Activated CD4-positive, alpha-beta T cell treated with anti-CD3 and anti-CD28 coated beads for 24 hours (primary cell): ENCODE measurements at regions not wholly inside any gene's neighbourhood (a gene's known extent, or its start where the extent isn't known, plus 50 kb on each side); places are given as distances from the start of the nearest gene placed in this dataset.
"Not testable (repeated sequence)": the region's sequence is repeated elsewhere in the genome, so short reads cannot be mapped to it uniquely, and the experiment has no call there.

ENCODE experiments used
- DNase-seq, 2 donors: peaks; one replicate each; pipeline ENCODE4 v3.0.0-alpha.2; 2020; ENCODE audit warnings: low read depth in 2 of 2

DNA sequence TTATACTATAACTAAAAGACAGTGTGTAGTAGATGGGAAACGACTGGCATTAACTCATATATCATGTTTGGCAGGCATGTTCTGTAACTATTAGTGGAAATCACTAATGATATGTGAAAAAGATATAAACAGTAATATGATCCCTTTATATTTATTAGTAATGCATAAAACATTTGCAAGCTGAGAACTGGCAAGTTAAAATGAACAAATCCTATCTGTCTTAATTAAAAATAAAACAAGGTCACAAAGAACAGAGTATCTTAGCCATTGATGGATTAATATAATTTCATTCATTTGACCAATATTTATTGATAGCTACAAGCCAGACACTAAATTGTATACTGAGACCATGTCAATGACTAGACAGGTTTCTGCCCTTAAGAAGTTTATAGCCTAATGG lies 154.5 kb downstream of the CRPPA start:
- DNase-seq, result no peak

DNA sequence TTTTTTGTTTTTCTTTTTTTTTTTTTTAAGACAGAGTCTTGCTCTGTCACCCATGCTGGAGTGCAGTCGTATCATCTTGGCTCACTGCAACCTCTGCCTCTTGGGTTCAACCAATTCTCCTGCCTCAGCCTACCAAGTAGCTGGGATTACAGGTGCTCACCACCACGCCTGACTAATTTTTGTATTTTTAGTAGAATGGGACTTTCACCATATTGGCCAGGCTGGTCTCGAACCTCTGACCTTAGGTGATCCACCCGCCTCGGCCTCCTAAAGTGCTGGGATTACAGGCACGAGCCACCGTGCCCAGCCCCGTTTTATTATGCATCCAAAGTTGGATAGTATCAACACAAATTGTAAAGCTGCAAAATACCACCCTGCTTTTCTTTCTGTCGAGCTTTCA lies 154.9 kb downstream of the CRPPA start:
- DNase-seq, result not testable (repeated sequence)

DNA sequence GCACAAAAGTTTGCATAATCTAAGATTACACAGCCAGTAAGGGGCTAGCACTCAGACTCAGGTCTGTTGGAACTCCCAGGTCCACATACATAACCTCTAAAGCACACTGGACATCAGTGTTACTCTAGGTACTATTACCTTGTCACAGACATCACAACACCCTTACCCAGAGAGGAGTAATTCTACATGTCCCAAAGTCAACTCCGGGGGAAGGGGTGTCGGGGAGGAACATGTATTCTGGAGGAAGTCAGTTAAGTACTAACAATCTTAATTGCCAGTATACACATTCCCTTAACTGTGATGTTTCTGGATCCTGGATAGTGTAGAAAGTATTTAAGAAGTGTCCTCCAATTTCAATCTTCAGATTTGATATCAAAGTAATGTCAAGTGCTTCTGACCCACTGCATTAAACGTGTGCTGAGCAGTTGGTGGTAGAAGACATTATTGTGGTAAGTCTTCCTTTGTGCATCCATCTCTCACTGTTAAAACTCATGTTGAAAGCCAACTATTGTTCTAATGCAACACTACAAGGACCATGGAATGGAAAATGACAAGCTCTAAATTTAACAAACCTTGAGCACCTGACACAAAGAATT lies 155.4 kb downstream of the CRPPA start:
- DNase-seq, result no peak

DNA sequence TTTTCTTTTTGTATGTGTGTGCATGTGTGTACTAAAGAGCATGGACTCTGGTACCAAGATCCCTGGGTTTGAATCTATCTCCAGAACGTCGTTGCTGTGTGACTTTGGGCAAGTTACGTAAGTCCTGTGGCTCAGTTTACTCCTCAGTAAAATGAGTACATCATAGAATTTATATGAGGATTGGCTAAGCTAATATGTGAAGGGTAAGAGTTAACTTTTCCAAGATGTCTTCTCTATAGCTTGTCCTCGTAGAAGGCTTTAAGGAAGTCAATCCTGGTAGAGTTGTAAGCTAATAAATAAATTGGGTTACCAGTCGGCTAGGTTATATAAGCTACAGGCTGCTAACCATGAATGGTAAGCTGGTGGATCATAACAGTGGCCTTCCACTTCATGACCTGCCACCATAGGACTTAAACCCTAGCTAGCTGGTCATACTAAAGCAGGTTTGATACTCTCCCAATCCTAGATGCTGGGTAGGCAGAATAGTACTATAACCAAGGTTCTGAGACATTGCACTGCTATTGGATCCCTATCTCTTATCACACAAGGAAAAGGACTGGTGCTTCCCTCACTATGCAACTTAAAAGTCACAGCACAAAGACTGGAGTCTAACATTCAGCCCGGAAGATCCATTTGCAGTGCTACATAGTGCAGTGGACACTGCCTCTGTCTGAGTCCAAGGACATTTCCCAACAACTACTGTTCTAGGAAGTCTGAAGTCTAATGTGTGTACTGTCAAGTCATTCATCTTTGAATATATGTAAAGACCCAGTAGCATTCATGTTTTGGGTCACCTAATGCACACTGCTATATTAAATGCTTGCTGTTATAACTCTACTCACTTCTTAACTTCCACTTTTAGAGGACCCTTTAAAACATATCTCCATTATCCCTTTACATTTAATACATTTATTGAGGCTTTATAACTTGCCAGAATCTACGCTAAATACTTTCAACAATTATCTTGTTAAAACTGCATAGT lies 156.2 kb downstream of the CRPPA start:
- DNase-seq, result no peak

DNA sequence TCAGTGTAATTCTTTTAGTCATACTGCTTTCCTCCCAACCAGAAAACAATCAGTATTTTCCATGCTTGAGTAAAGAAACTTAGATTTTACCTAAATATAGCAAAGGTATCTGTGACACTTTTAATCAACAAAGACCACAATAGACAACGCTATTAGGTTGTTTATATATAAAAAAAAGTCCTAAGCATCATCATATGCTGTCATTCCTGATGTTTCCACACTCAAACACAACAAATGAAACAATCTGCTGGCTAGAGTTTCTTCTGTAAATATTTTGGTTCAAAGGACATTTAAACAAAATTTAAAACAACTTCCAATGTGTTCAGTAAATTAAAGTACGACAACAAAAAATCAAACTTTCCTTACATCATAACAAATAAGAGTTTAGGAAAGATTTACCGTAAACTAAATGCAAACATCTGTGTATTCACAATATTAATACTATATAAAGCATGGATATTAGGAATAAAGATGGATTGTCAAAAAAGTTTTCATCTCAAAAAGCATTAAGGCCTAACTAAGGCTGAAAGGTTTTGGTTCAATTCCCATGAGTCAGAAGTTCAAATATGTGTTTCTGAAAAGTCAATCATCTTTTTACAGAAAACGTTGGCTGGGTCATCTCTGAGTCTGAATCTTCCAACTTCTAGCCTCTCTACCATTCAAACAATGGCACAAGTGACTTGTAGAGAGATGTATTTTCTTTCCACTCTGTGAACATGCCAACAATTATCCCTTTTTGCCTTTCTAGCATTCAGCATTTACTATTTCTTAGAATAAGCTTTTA lies 157.1 kb downstream of the CRPPA start:
- DNase-seq, result no peak

DNA sequence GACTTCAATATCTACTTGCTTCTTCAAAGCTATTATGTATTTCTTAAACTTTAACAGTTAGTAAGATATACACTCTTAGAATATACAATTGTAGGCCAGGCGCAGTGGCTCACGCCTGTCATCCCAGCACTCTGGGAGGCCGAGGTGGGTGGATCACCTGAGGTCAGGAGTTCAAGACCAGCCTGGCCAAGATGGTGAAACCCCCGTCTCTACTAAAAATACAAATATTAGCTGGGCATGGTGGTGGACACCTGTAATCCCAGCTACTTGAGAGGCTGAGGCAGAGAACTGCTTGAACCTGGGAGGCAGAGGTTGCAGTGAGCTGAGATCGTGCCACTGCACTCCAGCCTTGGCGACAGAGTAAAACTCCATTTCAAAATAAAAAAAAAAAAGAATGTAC lies 158.0 kb downstream of the CRPPA start:
- DNase-seq, result not testable (repeated sequence)

DNA sequence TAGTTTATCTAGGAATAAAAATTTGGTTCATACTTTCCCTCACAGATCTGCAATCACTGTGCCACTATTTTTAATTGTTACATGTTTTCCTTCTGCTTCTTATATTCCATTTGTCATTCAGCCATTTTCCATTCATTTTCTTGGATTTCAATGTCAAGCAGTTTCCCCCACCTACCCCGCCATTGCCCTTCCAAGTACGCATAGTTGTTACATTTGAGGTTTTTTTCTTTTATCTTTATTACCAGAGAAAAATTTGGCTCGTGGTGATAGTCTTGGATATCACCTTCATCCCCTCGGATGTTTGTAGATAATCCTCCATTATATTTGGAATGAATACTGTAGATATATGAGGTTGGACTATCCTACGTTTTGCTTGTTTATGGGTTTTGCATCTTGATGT lies 159.7 kb downstream of the CRPPA start:
- no peak for DNase-seq

DNA sequence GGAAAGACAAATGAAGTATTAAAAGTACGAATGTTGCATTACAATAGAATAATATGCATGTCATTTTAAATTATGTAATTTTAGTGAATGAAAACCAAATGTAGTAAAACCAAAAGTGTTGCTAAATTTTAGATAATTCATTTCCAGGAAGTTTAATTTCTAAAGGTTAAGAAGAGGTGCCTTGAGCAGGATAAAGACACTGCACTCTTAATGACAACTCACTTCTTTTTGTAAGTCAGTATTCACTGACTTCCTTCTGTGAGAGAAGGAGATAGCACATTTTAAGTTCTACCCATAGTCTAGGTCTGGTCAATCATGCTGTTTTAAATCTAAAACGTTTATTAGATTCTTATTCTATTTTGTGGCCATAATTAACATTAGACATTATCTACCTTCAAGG lies 160.2 kb downstream of the CRPPA start:
- DNase-seq, result no peak

DNA sequence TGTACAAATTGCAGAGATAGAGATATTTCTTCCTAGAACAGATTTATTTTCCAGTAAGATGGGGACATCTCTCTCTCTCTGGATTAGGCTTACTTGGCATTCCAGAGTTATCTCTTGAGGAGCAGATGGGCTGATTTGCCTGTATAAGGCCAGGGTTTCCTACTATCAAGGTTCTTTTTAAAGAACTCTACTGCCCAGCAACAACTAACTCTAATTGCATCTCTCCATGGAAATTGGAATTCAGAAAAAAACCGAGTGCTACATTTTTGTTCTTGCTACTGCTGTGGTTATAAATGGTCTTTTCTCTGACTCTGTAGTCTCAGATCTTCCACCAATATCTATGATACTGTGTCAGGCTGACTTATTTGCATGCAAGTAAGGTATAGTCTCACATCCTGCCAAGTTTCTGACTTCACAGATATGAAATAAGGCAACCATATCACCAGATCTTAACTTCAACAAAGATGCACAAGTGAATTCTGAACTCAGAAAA lies 161.1 kb downstream of the CRPPA start:
- DNase-seq, result no peak

DNA sequence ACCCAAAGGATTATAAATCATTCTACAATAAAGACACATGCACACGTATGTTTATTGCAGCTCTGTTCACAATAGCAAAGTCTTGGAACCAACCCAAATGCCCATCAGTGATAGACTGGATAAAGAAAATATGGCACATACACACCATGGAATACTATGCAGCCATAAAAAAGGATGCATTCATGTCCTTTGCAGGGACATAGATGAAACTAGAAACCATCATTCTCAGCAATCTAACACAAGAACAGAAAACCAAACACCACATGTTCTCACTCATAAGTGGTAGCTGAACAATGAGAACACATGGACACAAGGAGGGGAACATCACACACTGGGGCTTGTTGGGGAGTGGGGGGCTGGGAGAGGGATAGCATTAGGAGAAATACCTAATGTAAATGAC lies 164.9 kb downstream of the CRPPA start:
- DNase-seq, result not testable (repeated sequence)

DNA sequence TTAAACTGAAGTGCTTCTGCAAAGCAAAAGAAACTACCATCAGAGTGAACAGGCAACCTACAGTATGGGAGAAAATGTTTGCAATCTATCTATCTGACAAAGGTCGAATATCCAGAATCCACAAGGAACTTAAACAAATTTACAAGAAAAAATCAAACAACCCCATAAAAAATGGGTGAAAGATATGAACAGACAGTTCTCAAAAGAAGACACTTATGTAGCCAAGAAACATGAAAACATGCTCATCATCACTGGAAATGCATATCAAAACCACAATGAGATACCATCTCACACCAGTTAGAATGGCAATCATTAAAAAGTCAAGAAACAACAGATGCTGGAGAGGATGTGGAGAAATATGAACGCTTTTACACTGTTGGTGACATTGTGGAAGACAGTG lies 165.4 kb downstream of the CRPPA start:
- DNase-seq, result not testable (repeated sequence)

DNA sequence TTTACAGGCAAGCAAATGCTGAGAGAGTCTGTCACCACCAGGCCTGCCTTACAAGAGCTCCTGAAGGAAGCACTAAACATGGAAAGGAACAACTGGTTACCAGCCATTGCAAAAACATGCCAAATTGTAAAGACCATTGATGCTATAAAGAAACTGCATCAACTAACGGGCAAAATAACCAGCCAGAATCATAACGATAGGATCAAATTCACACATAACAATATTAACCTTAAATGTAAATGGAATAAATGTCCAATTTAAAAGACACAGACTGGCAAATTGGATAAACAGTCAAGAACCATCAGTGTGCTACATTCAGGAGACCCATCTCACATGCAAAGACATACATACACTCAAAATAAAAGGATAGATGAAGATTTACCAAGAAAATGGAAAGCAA lies 170.7 kb downstream of the CRPPA start:
- DNase-seq, result not testable (repeated sequence)

DNA sequence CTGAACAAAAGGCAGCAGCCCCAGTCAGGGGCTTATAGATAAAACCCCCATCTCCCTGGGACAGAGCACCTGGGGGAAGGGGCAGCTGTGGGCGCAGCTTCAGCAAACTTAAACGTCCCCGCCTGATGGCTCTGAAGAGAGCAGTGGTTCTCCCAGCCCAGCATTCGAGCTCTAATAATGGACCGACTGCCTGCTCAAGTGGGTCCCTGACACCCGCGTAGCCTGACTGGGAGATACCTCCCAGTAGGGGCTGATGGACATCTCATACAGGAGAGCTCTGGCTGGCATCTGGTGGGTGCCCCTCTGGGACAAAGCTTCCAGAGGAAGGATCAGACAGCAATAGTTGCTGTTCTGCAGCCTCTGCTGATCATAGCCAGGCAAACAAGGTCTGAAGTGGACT lies 172.1 kb downstream of the CRPPA start:
- not testable (repeated sequence) for DNase-seq

DNA sequence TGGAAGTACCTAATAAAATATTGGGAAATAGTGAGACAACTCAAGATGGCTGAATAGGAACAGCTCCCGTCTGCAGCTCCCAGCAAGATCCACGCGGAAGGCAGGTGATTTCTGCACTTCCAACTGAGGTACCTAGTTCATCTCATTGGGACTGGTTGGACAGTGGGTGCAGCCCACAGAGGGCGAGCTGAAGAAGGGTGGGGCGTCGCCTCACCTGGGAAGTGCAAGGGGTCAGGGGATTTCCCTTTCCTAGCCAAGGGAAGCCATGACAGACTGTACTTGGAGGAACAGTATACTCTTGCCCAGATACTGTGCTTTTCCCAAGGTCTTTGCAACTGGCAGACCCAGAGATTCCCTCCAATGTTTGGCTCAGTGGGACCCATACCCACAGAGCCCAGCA lies 172.8 kb downstream of the CRPPA start:
- not testable (repeated sequence) for DNase-seq

DNA sequence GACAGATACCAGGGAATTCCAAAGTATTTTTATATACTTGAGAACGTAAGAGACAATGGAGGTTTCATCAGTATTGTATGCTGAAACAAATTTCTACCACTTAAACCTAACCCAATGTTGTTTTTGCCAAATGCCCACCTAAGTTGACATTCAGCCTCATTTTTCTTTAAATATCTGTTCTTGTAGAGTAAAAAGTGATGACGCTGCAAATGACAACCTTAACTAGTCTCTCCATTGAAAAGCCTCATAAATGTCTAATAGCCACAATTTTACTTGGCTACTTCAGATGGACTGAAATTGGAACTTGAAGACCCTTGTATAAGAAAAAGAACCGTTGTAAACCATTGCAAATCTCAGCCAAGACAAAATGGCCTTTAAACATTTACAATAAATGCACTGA lies 176.9 kb downstream of the CRPPA start:
- DNase-seq, result no peak

DNA sequence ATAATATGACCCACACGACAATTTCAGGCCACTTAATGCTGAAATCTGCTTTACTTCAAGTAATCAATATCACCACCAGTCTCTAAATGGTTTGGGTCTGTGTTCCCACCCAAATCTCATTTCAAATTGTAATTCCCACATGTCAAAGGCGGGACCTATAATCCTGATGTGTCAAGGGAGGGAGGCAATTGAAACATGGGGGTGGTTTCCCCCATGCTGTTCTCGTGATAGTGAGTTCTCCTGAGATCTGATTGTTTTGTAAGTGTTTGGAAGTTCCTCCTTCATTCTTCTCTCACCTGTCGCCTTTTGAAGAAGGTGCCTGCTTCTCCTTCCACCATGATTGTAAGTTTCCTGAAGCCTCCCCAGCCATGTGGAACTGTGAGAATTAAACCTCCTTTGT lies 178.4 kb downstream of the CRPPA start:
- no peak for DNase-seq

DNA sequence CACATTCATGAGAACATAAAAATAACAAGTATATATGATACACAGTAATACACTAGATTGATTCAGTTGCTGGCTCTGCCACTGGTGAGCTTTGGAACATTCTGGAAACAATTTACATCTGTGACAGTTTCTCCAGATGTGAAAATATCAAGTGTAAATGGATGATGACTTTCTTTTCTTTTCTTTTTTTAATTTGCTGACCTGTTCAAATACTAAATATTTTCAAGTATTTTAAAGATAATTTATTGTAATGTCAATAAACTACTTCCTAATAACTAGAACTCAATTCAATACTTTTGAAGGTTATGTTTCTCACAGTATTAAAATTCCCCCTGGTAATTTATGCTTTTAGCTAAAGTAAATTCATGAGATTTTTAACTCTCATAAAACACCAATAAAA lies 180.3 kb downstream of the CRPPA start:
- DNase-seq, result no peak

DNA sequence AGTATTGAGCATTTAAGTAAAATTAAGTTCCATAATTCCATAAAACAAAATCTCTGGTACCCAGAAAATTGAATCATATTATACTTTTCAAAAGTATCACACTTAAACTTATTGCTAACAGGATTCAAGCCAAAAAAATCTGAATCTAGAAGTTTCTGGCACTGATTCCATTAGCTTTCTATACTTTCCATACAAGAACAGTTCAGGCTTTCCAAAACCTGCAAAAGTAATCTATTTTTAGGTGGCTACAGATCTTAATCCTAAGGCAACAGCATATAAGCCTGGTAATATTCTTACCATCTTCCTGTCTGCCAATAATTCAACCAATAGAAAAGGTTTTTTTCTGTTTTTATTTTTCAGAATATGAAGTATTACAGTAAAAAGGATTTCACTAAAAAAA lies 185.0 kb downstream of the CRPPA start:
- DNase-seq, result no peak

DNA sequence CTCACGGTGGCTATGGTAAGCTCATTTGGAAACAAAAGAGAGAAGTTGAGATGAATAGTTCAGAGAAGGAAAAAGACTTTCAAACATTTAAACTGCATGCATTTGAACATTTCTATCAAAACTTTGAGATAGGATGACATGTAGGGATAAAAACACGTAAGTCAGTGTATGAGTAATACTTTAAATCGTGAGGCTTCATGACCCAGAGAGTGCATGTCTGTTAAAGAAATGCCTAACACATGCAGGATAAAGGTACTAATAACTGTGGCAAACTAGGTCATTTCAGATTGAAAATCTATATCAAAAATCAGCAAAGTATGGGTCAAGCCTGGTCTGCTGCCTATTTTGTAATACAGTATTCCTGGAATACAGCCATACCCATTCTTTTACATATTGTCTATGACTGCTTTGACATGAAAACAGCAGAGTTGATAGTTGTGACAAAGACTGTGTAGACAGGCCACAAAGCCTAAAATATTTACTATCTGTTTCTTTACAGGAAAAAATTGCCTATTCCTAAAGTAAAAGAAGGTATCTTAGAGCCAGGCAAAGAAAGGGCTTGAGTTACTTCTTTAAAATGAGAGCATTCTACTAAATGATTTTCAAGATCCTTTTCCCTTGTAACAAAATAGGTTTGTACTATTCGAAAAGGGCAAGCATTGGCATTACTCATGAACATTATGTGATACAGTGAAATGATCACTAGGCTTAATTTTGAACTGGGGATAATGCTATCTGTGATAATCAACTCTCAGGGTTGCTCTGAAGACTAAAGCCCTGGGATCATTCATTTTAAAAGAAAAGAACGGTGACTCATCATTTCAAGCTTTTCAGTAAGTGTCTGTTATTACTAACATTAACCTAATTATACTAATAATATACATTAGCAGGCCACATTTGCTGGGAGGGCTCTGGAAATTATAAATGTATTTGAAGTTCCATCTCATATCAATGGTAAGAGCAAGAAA lies 185.9 kb downstream of the CRPPA start:
- no peak for DNase-seq

DNA sequence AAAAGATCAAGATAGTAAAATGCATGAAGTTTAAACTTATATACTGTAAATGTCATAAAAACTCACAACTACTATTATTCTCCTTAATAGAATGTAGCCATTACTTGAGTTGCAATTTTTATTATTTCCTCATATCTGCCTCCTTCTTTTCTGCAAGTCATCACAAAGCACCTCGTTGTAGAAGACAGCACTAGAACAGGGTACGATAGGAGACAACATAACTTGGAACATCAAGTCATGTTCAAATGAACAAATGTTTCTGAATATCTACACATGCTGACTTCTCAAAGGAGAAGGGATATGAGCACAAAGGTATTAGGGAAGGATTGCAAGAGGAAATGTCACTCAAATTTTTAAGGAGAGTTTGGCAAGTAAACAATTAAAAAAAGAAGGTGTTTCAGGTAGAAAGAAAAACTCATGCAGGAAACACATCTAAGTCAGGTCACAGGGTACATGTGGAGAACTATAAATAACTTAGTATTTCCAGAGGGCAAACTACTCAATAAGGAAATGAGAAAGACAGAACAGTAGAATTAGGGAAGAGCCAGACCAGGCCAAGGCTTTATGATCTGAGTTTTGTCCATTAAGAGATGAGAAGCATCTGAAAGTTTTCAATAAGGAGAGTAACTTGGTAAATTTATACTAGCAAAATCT lies 186.7 kb downstream of the CRPPA start:
- no peak for DNase-seq

DNA sequence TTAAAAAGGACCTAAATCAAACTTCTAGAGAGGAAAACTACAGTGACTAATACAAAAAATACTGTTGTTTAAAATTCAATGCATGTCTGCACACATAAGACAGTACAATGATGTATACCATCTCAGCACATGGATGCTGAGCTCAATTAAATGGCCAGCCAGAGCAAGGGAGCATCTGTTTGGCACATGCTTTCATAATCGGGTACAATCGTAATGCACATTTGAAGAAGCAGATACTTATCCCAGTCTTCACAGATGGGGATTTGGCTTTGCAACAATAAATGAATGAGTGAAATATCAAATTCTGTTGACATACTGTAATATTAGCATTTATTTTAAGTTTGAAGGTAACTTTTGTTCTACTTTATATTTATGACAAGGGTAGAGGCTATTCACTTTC lies 187.8 kb downstream of the CRPPA start:
- no peak for DNase-seq
